ENCODE measurements at regions not wholly inside any gene's neighbourhood (a gene's known extent, or its start where the extent isn't known, plus 50 kb on each side); places are given as distances from the start of the nearest gene placed in this dataset.

- Histone ChIP-seq H3K9me3 (ENCODE audit: low read length) (no peaks in the 10 kb centered on the region), H3K9me2 (ENCODE audit: low read depth, low read length) (no peaks in the 10 kb centered on the region), H3K4me1 (ENCODE audit: insufficient read depth, low read length, severe bottlenecking) (no peaks in the 10 kb centered on the region), H3K27ac (ENCODE audit: low read depth, low read length, poor library complexity, severe bottlenecking) (no peak overlapping the region), H3K36me3 (ENCODE audit: insufficient read depth, low read length) (no peaks in the 10 kb centered on the region), H3K79me2 (ENCODE audit: insufficient read depth, low read length) (no peaks in the 10 kb centered on the region), H3K27me3 (ENCODE audit: insufficient read depth, low read length) (no peaks in the 10 kb centered on the region), H3F3A (ENCODE audit: insufficient read depth, low read length) (no peaks in the 10 kb centered on the region), H3K4me2 (ENCODE audit: low read length) (no peak overlapping the region), H3K4me3 (ENCODE audit: low read depth, low read length, poor library complexity, severe bottlenecking) (no peak overlapping the region), H2AFZ (ENCODE audit: low read length) (no peak overlapping the region), H4K20me1 (ENCODE audit: insufficient read depth, low read length) (no peaks in the 10 kb centered on the region), H3K9ac (ENCODE audit: low read length) (no peak overlapping the region)
- no peak for TF ChIP-seq EZH2 (IDR thresholded peaks at IDR 0.05; ENCODE audit: borderline replicate concordance, low read length)
- TF ChIP-seq, protein P1, sequence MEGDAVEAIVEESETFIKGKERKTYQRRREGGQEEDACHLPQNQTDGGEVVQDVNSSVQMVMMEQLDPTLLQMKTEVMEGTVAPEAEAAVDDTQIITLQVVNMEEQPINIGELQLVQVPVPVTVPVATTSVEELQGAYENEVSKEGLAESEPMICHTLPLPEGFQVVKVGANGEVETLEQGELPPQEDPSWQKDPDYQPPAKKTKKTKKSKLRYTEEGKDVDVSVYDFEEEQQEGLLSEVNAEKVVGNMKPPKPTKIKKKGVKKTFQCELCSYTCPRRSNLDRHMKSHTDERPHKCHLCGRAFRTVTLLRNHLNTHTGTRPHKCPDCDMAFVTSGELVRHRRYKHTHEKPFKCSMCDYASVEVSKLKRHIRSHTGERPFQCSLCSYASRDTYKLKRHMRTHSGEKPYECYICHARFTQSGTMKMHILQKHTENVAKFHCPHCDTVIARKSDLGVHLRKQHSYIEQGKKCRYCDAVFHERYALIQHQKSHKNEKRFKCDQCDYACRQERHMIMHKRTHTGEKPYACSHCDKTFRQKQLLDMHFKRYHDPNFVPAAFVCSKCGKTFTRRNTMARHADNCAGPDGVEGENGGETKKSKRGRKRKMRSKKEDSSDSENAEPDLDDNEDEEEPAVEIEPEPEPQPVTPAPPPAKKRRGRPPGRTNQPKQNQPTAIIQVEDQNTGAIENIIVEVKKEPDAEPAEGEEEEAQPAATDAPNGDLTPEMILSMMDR (IDR thresholded peaks at IDR 0.05; ENCODE audit: low read length), result no peak
These were observed 825.5 kb downstream of the TLR4 start for GRCh38 chr9:118529624-118530214.

DNA sequence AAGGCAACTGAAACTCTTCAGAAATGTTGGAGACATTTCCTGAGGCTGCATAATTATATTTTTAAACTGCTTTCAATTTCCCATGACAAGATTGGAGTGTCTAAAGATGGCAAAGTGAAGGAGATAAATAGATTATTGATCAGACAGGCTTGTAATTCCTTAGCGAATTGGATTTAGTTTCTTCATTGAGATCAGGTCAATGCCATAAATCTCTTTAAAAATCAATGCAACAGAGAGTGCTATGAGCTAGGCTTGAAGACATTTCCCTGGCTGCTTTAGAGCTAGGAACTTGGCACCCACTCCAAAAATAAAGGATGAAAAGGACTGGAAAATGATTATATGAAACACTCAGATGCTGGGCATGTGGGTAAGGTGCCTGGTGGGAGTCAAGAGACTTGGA, 828.4 kb downstream of the TLR4 start:
- no peak overlapping the region for H3K27ac ChIP-seq (ENCODE audit: low read depth, low read length, poor library complexity, severe bottlenecking)
- no peaks in the 10 kb centered on the region for H3K9me2 ChIP-seq (ENCODE audit: low read depth, low read length)
- H3K4me1 ChIP-seq (ENCODE audit: insufficient read depth, low read length, severe bottlenecking), result no peaks in the 10 kb centered on the region
- H3K79me2 ChIP-seq (ENCODE audit: insufficient read depth, low read length), result no peaks in the 10 kb centered on the region
- H3K27me3 ChIP-seq (ENCODE audit: insufficient read depth, low read length), result no peaks in the 10 kb centered on the region
- H3F3A ChIP-seq (ENCODE audit: insufficient read depth, low read length), result no peaks in the 10 kb centered on the region
- no peak overlapping the region for H3K4me2 ChIP-seq (ENCODE audit: low read length)
- no peaks in the 10 kb centered on the region for H4K20me1 ChIP-seq (ENCODE audit: insufficient read depth, low read length)
- H2AFZ ChIP-seq (ENCODE audit: low read length), result no peak overlapping the region
- H3K4me3 ChIP-seq (ENCODE audit: low read depth, low read length, poor library complexity, severe bottlenecking), result no peak overlapping the region
- no peaks in the 10 kb centered on the region for H3K36me3 ChIP-seq (ENCODE audit: insufficient read depth, low read length)
- no peak overlapping the region for H3K9ac ChIP-seq (ENCODE audit: low read length)
- H3K9me3 ChIP-seq (ENCODE audit: low read length), result no peaks in the 10 kb centered on the region
- TF ChIP-seq, protein P1 (IDR thresholded peaks at IDR 0.05; ENCODE audit: low read length), result no peak
- no peak for TF ChIP-seq EZH2 (IDR thresholded peaks at IDR 0.05; ENCODE audit: borderline replicate concordance, low read length)

DNA sequence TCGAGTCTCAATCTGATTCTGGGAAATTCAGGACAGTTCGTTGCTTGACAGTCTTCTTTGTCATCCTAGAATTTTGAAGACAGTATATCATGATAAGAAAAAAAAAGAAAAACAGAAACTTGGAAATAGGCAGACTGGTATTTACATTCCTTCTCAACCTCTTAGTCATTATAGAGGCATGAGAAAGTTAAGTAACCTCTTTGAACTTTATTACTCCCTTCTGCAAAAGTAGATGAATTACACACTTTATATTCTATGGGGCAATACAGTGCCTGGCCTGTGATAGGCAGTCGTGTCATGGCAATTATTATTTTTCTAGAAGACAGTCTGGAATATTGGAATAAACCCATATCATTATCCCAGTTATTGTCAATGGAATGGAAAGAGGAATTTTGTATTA, 828.9 kb downstream of the TLR4 start:
- Histone ChIP-seq H3K9me3 (ENCODE audit: low read length) (no peaks in the 10 kb centered on the region), H3K9ac (ENCODE audit: low read length) (no peak overlapping the region), H3F3A (ENCODE audit: insufficient read depth, low read length) (no peaks in the 10 kb centered on the region), H3K27me3 (ENCODE audit: insufficient read depth, low read length) (no peaks in the 10 kb centered on the region), H3K4me2 (ENCODE audit: low read length) (no peak overlapping the region), H3K4me1 (ENCODE audit: insufficient read depth, low read length, severe bottlenecking) (no peaks in the 10 kb centered on the region), H3K36me3 (ENCODE audit: insufficient read depth, low read length) (no peaks in the 10 kb centered on the region), H3K79me2 (ENCODE audit: insufficient read depth, low read length) (no peaks in the 10 kb centered on the region), H3K27ac (ENCODE audit: low read depth, low read length, poor library complexity, severe bottlenecking) (no peak overlapping the region), H2AFZ (ENCODE audit: low read length) (no peak overlapping the region), H4K20me1 (ENCODE audit: insufficient read depth, low read length) (no peaks in the 10 kb centered on the region), H3K4me3 (ENCODE audit: low read depth, low read length, poor library complexity, severe bottlenecking) (no peak overlapping the region), H3K9me2 (ENCODE audit: low read depth, low read length) (no peaks in the 10 kb centered on the region)
- TF ChIP-seq, protein P1 (IDR thresholded peaks at IDR 0.05; ENCODE audit: low read length), result no peak
- TF ChIP-seq EZH2 (IDR thresholded peaks at IDR 0.05; ENCODE audit: borderline replicate concordance, low read length), result no peak

Measured in OCI-LY1 (cell line).